Bronchial epithelial cell (primary cell): ENCODE measurements at regions not wholly inside any gene's neighbourhood (a gene's known extent, or its start where the extent isn't known, plus 50 kb on each side); places are given as distances from the start of the nearest gene placed in this dataset.

Experiments used
- DNase-seq: peaks from one replicate; pipeline ENCODE4 v3.0.0-alpha.2; 2010; ENCODE audit warnings: low read depth
- FAIRE-seq: peaks from 2 replicates; lab custom pipeline; 2011; peaks lifted over from hg19 to GRCh38; lab: Jason Lieb, UNC
- H3K27me3 ChIP-seq: 2 replicates; pipeline ENCODE4 v1.5.1; 2011; ENCODE audit warnings: low read length; ENCODE audit not compliant: control insufficient read depth, insufficient read depth
- H3K36me3 ChIP-seq: 2 replicates; pipeline ENCODE4 v1.5.1; 2011; ENCODE audit warnings: low read length; ENCODE audit not compliant: control insufficient read depth, insufficient read depth
- H3K4me3 ChIP-seq: 2 replicates; pipeline ENCODE4 v1.5.1; 2011; ENCODE audit warnings: mild to moderate bottlenecking, low read depth, low read length, control low read depth
- TF ChIP-seq, protein P1 (sequence below): IDR thresholded peaks from 2 replicates; pipeline ENCODE4 v1.5.1; 2011; ENCODE audit warnings: mild to moderate bottlenecking, moderate library complexity, low read length, control low read depth, inconsistent platforms; ENCODE audit not compliant: insufficient read depth, severe bottlenecking

- Histone ChIP-seq H3K4me3 (no peak overlapping the region), H3K36me3 (no peaks in the 10 kb centered on the region), H3K27me3 (no peaks in the 10 kb centered on the region)
- no peak for DNase-seq
- TF ChIP-seq, protein P1, sequence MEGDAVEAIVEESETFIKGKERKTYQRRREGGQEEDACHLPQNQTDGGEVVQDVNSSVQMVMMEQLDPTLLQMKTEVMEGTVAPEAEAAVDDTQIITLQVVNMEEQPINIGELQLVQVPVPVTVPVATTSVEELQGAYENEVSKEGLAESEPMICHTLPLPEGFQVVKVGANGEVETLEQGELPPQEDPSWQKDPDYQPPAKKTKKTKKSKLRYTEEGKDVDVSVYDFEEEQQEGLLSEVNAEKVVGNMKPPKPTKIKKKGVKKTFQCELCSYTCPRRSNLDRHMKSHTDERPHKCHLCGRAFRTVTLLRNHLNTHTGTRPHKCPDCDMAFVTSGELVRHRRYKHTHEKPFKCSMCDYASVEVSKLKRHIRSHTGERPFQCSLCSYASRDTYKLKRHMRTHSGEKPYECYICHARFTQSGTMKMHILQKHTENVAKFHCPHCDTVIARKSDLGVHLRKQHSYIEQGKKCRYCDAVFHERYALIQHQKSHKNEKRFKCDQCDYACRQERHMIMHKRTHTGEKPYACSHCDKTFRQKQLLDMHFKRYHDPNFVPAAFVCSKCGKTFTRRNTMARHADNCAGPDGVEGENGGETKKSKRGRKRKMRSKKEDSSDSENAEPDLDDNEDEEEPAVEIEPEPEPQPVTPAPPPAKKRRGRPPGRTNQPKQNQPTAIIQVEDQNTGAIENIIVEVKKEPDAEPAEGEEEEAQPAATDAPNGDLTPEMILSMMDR: no peak
- FAIRE-seq: no peak
These were observed 179.3 kb downstream of the ETS2 start for GRCh38 chr21:38984982-38985567.

DNA sequence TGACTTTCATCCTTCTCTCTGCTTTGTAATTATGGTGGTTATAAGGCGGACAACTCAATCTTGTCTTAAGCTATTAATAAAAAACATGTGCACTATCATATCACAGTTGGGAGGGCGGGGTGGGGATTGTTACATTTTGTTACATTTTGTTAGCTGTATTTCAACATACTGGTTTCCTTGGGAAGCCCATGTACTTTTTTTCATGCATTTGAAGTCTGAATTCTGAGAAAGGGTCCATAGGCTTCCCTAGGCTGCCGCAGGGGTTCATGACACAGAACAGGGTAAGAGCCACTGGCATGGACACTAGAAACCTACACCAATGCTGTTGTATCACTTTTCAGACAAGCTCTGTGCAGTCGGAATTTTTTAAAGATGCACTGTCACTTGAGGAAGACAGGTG lies 178.8 kb downstream of the ETS2 start:
- Histone ChIP-seq H3K36me3 (no peaks in the 10 kb centered on the region), H3K27me3 (no peaks in the 10 kb centered on the region), H3K4me3 (no peak overlapping the region)
- TF ChIP-seq, protein P1: no peak
- DNase-seq: no peak
- FAIRE-seq: no peak

DNA sequence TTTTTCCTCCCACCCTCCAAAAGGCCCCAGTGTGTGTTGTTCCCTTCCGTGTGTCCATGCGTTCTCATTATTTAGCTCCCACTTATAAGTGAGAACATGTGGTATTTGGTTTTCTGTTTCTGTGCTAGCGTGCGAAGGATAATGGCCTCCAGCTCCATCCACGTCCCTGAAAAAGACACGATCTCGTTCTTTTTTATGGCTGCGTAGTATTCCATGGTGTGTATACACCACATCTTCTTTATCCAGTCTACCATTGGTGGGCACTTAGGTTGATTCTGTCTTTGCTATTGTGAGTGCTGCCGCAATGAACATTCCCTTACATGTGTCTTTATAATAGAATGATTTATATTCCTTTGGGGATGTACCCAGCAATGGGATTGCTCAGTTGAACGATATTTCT lies 177.8 kb downstream of the ETS2 start:
- no peak for DNase-seq
- Histone ChIP-seq H3K4me3 (no peak overlapping the region), H3K27me3 (no peaks in the 10 kb centered on the region), H3K36me3 (no peaks in the 10 kb centered on the region)
- TF ChIP-seq, protein P1: no peak
- FAIRE-seq: no peak

GRCh38 chr21:38982804-38983203 lies 177.1 kb downstream of the ETS2 start:
- DNase-seq: no peak
- Histone ChIP-seq H3K4me3 (no peak overlapping the region), H3K36me3 (no peaks in the 10 kb centered on the region), H3K27me3 (no peaks in the 10 kb centered on the region)
- TF ChIP-seq, protein P1: no peak
- FAIRE-seq: no peak

- TF ChIP-seq, protein P1: no peak
- no peaks in the 10 kb centered on the region for H3K27me3 ChIP-seq
- no peak for DNase-seq
- FAIRE-seq: no peak
- no peak overlapping the region for H3K4me3 ChIP-seq
- no peaks in the 10 kb centered on the region for H3K36me3 ChIP-seq
These were observed 176.4 kb downstream of the ETS2 start for GRCh38 chr21:38982096-38982495.
